Muscle of leg (tissue), 3 donors: ENCODE measurements at regions not wholly inside any gene's neighbourhood (a gene's known extent, or its start where the extent isn't known, plus 50 kb on each side); places are given as distances from the start of the nearest gene placed in this dataset.
"Not testable (repeated sequence)": the region's sequence is repeated elsewhere in the genome, so short reads cannot be mapped to it uniquely, and the experiment has no call there.

Source experiments
- DNase-seq: peaks from one replicate; pipeline ENCODE4 v3.0.0; 2013
- H3K27ac ChIP-seq: one replicate; pipeline ENCODE4 v1.5.1; 2013; ENCODE audit warnings: mild to moderate bottlenecking, low read length, control low read depth
- H3K27me3 ChIP-seq: one replicate; pipeline ENCODE4 v1.6.1; 2013; ENCODE audit warnings: low read length; ENCODE audit not compliant: control insufficient read depth, insufficient read depth
- H3K36me3 ChIP-seq: one replicate; pipeline ENCODE4 v1.6.1; 2013; ENCODE audit warnings: low read length; ENCODE audit not compliant: control insufficient read depth, insufficient read depth
- H3K4me1 ChIP-seq: one replicate; pipeline ENCODE4 v1.6.1; 2013; ENCODE audit warnings: low read length; ENCODE audit not compliant: control insufficient read depth, insufficient read depth
- H3K4me3 ChIP-seq: one replicate; pipeline ENCODE4 v1.5.1; 2013; ENCODE audit warnings: low read length, control low read depth
- H3K9me3 ChIP-seq: replicated peaks from 2 replicates; pipeline ENCODE4 v1.6.1; 2013; ENCODE audit warnings: low read depth, low read length; ENCODE audit not compliant: control insufficient read depth
- WGBS: methylation state at CpG from one replicate; pipeline ENCODE4 v1.1.5; 2013; ENCODE audit warnings: missing lambda C conversion rate; ENCODE audit not compliant: insufficient coverage; 5-methylcytosine and 5-hydroxymethylcytosine counted together

DNA sequence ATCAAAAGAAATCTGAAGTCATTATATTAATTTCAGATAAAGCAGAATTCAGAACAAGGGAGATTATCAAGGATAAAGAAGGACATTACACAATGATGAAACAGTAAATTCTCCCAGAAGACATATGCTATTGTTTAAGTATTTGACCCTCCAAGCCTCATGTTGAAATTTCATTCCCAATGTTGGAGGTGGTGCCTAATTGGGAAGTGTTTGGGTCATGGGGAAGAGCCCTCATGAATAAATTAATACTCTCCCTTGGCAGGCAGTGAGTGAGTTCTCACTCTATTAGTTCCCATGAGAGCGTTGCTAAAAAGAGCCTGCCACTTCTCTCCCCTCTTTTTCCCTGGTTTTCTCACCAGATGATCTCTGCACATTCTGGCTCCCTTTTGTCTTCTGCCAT lies 249.9 kb upstream of the GRIA3 start:
- Histone ChIP-seq H3K27ac (no peak overlapping the region), H3K9me3 (no peaks in the 10 kb centered on the region)
- 62% methylated on average over 1 of the region's 1 CpG for WGBS

GRCh38 chrX:122940199-122940598 lies 243.9 kb upstream of the GRIA3 start:
- no peak overlapping the region for H3K27ac ChIP-seq
- DNase-seq: no peak
- no peaks in the 10 kb centered on the region for H3K4me1 ChIP-seq
- no peaks in the 10 kb centered on the region for H3K9me3 ChIP-seq
- H3K4me3 ChIP-seq: no peak overlapping the region
- no peaks in the 10 kb centered on the region for H3K36me3 ChIP-seq
- H3K27me3 ChIP-seq: no peaks in the 10 kb centered on the region
- WGBS: no CpG with 5 or more reads among the region's 1 CpG

More for the DNA sequence above, 249.9 kb upstream of the GRIA3 start:
- Histone ChIP-seq H3K36me3 (no peaks in the 10 kb centered on the region), H3K4me3 (no peak overlapping the region), H3K27me3 (no peaks in the 10 kb centered on the region), H3K4me1 (no peaks in the 10 kb centered on the region)
- DNase-seq: no peak

DNA sequence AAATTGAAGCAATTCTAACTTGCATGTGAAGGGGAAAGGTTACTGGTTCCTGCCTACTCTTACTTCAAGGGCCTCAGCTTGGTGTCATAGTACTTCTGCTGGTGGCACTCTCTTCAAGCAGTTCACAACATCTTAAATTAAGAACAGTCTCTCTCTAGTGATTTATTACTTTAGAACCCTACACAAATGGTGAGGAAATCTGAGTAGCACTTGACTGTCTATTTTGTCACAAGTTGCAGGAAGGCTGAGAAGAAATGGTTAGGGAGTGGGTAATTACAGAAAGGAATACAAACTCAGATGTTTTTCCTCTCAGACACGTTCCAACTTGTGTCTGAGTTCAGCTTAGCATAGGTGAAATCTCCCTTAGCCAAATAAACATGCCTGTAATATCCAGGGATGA lies 242.3 kb upstream of the GRIA3 start:
- no peak for DNase-seq
- WGBS: no CpG with 5 or more reads among the region's 1 CpG

GRCh38 chrX:122943918-122944317 lies 240.2 kb upstream of the GRIA3 start:
- WGBS: no CpG with 5 or more reads among the region's 3 CpGs
- Histone ChIP-seq H3K36me3 (no peaks in the 10 kb centered on the region), H3K4me3 (no peak overlapping the region), H3K4me1 (no peaks in the 10 kb centered on the region), H3K27ac (no peak overlapping the region), H3K27me3 (no peaks in the 10 kb centered on the region), H3K9me3 (no peaks in the 10 kb centered on the region)
- DNase-seq: no peak

More for the DNA sequence above, 242.3 kb upstream of the GRIA3 start:
- Histone ChIP-seq H3K4me1 (no peaks in the 10 kb centered on the region), H3K36me3 (no peaks in the 10 kb centered on the region), H3K4me3 (no peak overlapping the region), H3K9me3 (no peaks in the 10 kb centered on the region), H3K27ac (no peak overlapping the region), H3K27me3 (no peaks in the 10 kb centered on the region)

DNA sequence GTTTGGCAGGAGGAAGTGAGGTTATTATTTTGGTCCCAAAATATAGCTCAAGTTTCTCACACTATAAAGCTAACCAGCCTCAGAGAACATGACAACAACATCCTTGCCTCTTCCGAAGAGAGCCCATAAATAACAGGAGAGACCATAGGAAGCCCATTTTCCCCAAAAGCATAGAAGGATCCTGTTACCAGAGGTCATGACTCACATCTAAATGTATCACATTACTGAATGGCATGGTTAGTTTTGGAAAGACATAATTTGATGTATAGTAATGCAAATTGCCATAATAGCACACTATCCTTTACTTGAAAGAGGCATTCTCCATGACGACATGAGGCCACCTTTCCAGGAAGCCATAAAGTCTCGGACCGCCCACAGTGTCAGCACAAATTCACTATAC lies 238.8 kb upstream of the GRIA3 start:
- H3K4me3 ChIP-seq: no peak overlapping the region
- no CpG with 5 or more reads among the region's 4 CpGs for WGBS
- no peak overlapping the region for H3K27ac ChIP-seq
- no peak for DNase-seq
- H3K27me3 ChIP-seq: no peaks in the 10 kb centered on the region
- H3K36me3 ChIP-seq: no peaks in the 10 kb centered on the region
- H3K9me3 ChIP-seq: no peaks in the 10 kb centered on the region
- H3K4me1 ChIP-seq: no peaks in the 10 kb centered on the region

GRCh38 chrX:122972604-122973003 lies 211.5 kb upstream of the GRIA3 start:
- Histone ChIP-seq H3K4me1 (no peaks in the 10 kb centered on the region), H3K27me3 (no peaks in the 10 kb centered on the region), H3K27ac (no peak overlapping the region), H3K4me3 (no peak overlapping the region), H3K9me3 (peaks cover 3% of the 10 kb centered on the region), H3K36me3 (no peaks in the 10 kb centered on the region)
- WGBS: no CpG with 5 or more reads among the region's 2 CpGs
- DNase-seq: no peak

- Histone ChIP-seq H3K27me3 (no peaks in the 10 kb centered on the region), H3K9me3 (no peaks in the 10 kb centered on the region), H3K4me1 (no peaks in the 10 kb centered on the region), H3K27ac (no peak overlapping the region), H3K36me3 (no peaks in the 10 kb centered on the region), H3K4me3 (no peak overlapping the region)
- DNase-seq: no peak
- 75% methylated on average over 4 of the region's 6 CpGs for WGBS
Observed at GRCh38 chrX:122982521-122982920, 201.6 kb upstream of the GRIA3 start.

DNA sequence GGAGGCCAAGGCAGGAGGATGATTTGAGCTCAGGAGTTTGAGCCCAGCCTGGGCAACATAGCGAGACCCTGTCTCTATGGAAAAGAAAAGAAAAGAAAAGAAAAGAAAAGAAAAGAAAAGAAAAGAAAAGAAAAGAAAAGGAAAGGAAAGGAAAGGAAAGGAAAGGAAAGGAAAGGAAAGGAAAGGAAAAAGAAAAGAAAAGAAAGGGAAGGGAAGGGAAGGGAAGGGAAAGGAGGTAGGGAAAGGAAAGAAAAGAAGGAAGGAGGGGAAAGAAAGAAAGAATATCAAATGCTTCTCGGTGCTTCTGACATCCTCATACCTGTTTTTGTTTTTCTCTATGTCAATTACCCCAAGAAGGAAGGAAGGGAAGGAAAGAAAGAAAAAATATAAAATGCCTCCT lies 181.2 kb upstream of the GRIA3 start:
- H3K27me3 ChIP-seq, H3K36me3 ChIP-seq, H3K4me1 ChIP-seq, H3K9me3 ChIP-seq, H3K4me3 ChIP-seq, DNase-seq, H3K27ac ChIP-seq: not testable (repeated sequence)
- 50% methylated on average over 1 of the region's 2 CpGs for WGBS

- H3K27ac ChIP-seq: no peak overlapping the region
- no peaks in the 10 kb centered on the region for H3K9me3 ChIP-seq
- no peaks in the 10 kb centered on the region for H3K36me3 ChIP-seq
- no CpG with 5 or more reads among the region's 1 CpG for WGBS
- DNase-seq: no peak
- no peaks in the 10 kb centered on the region for H3K4me1 ChIP-seq
- no peak overlapping the region for H3K4me3 ChIP-seq
- no peaks in the 10 kb centered on the region for H3K27me3 ChIP-seq
Observed at GRCh38 chrX:123013141-123013540, 170.9 kb upstream of the GRIA3 start.

DNA sequence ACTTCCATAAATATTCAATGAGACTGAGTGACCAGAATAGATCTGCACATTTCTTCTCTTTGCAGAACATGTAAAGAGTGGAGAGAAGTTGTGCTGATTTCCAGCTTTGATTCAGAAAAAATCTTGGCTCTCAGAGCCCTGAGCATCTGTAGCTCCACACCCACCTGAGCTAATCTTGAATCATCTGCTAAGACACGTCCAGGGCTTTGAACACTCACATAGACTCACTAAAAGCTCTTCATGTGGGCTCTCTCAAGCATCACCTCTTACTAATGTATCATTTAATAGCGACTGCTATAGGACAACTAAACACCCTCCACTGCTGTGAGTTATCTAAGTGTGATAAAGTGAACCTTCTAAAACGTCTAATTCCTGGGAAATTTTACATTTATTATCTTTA lies 147.7 kb upstream of the GRIA3 start:
- Histone ChIP-seq H3K4me3 (no peak overlapping the region), H3K9me3 (no peaks in the 10 kb centered on the region), H3K36me3 (no peaks in the 10 kb centered on the region), H3K4me1 (no peaks in the 10 kb centered on the region), H3K27me3 (no peaks in the 10 kb centered on the region), H3K27ac (no peak overlapping the region)
- DNase-seq: no peak
- WGBS: no CpG with 5 or more reads among the region's 3 CpGs

- no peak overlapping the region for H3K27ac ChIP-seq
- no peaks in the 10 kb centered on the region for H3K36me3 ChIP-seq
- H3K9me3 ChIP-seq: no peaks in the 10 kb centered on the region
- no peaks in the 10 kb centered on the region for H3K27me3 ChIP-seq
- H3K4me3 ChIP-seq: no peak overlapping the region
- peak; percentile 57 for DNase-seq
- no CpG with 5 or more reads among the region's 3 CpGs for WGBS
- no peaks in the 10 kb centered on the region for H3K4me1 ChIP-seq
Observed at GRCh38 chrX:123049071-123049625, 134.9 kb upstream of the GRIA3 start.
